GM23248 (cell line): ENCODE measurements at regions not wholly inside any gene's neighbourhood (a gene's known extent, or its start where the extent isn't known, plus 50 kb on each side); places are given as distances from the start of the nearest gene placed in this dataset.

ENCODE experiments used
- EZH2 ChIP-seq: fragments of 200-600 bp; sonication (generic); IDR thresholded peaks from 2 replicates; pipeline ENCODE4 v1.6.1; 2018; ENCODE audit warnings: antibody characterized with exemption, mild to moderate bottlenecking; ENCODE audit not compliant: insufficient read depth, poor library complexity, severe bottlenecking
- EZH2phosphoT487 ChIP-seq: fragments of 200-600 bp; sonication (generic); IDR thresholded peaks from 2 replicates; pipeline ENCODE4 v1.6.1; 2018; ENCODE audit warnings: antibody characterized with exemption, moderate library complexity, mild to moderate bottlenecking, low read depth; ENCODE audit not compliant: insufficient read depth

DNA sequence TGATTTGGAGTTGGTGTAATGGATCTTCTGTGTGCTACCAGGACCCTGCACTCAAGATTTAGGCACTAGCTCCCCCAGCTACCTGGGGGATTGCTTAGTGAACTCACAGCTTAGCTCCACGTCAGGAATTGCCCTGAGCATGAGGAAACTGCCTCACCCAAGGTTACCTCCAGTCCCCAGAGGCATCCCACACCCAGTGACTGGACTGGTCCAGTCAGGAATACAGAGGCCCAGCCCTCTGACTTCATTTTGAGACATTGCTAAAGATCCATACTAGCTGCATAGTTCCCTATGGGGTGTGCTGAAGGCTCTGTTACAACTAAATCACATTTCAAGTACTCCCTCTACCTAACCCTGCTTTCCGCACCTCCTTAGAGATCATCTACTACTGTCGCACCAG, 364.7 kb downstream of the EFNA5 start:
- TF ChIP-seq EZH2phosphoT487 (no peak), EZH2 (no peak)
